NB4 (cell line): ENCODE measurements at regions not wholly inside any gene's neighbourhood (a gene's known extent, or its start where the extent isn't known, plus 50 kb on each side); places are given as distances from the start of the nearest gene placed in this dataset.

ENCODE experiments used
- CTCF ChIP-seq: IDR thresholded peaks from one replicate; pipeline ENCODE4 v1.5.1; 2012; ENCODE audit warnings: low read depth, low read length
- MAX ChIP-seq: IDR thresholded peaks from 2 replicates; pipeline ENCODE4 v1.6.1; 2011; ENCODE audit warnings: low read depth, low read length
- MYC ChIP-seq: IDR thresholded peaks from 2 replicates; pipeline ENCODE4 v1.6.1; 2011; ENCODE audit warnings: low read depth, low read length
- POLR2A ChIP-seq: IDR thresholded peaks from 2 replicates; pipeline ENCODE4 v1.6.1; 2011; ENCODE audit warnings: mild to moderate bottlenecking; ENCODE audit not compliant: insufficient read length; ENCODE audit errors: extremely low read depth

GRCh38 chr1:38127428-38127827 lies 80.8 kb upstream of the POU3F1 start:
- TF ChIP-seq CTCF (no peak), POLR2A (no peak), MAX (no peak), MYC (no peak)
